MCF 10A (cell line): ENCODE measurements at regions not wholly inside any gene's neighbourhood (a gene's known extent, or its start where the extent isn't known, plus 50 kb on each side); places are given as distances from the start of the nearest gene placed in this dataset.

Experiments
- BruUV-seq: library from RNA; stranded (reverse); fragments of 400-500 nt; replicated peaks from 2 replicates; lab custom pipeline; 2021; lab: Mats Ljungman, UMichigan
- CTCF ChIA-PET: fragments of 300-600 bp; sonication (Branson Sonifier 250); formaldehyde crosslinking; extraction: SDS; loops from one replicate; lab custom pipeline; 2021; ENCODE audit warnings: antibody characterized with exemption, inconsistent platforms; lab: Yijun Ruan, JAX
- POLR2A ChIA-PET: fragments of 300-600, 350-650 bp; sonication (Branson Sonifier 250); formaldehyde crosslinking; extraction: SDS; loops from one replicate; lab custom pipeline; 2020; ENCODE audit warnings: antibody characterized with exemption, inconsistent platforms; lab: Yijun Ruan, JAX
- DNase-seq: peaks from one replicate; pipeline ENCODE4 v3.0.0-alpha.2; 2018; ENCODE audit not compliant: unreplicated experiment
- H3K27ac Mint-ChIP-seq: one replicate; pipeline ENCODE4 v1.8.0; 2022; ENCODE audit warnings: mild to moderate bottlenecking, low read depth, mixed read lengths; ENCODE audit not compliant: unreplicated experiment
- H3K27me3 Mint-ChIP-seq: one replicate; pipeline ENCODE4 v1.8.0; 2022; ENCODE audit warnings: mixed read lengths; ENCODE audit not compliant: insufficient read depth, unreplicated experiment
- H3K36me3 Mint-ChIP-seq: one replicate; pipeline ENCODE4 v1.8.0; 2022; ENCODE audit warnings: mild to moderate bottlenecking, moderate library complexity, mixed read lengths; ENCODE audit not compliant: insufficient read depth, unreplicated experiment
- H3K4me1 Mint-ChIP-seq: one replicate; pipeline ENCODE4 v1.8.0; 2022; ENCODE audit warnings: mixed read lengths; ENCODE audit not compliant: insufficient read depth, unreplicated experiment
- H3K4me3 Mint-ChIP-seq: one replicate; pipeline ENCODE4 v1.8.0; 2022; ENCODE audit warnings: mild to moderate bottlenecking, moderate library complexity, mixed read lengths; ENCODE audit not compliant: unreplicated experiment
- H3K9me3 Mint-ChIP-seq: one replicate; pipeline ENCODE4 v1.8.0; 2022; ENCODE audit warnings: mixed read lengths; ENCODE audit not compliant: unreplicated experiment
- intact Hi-C: fragments of 100-400 bp; cut with micrococcal nuclease; formaldehyde crosslinking; loops from 2 replicates; pipeline ENCODE4 v1.14.1; 2022
- TF ChIP-seq, protein P1 (sequence below): fragments of 200-600 bp; IDR thresholded peaks from one replicate; pipeline ENCODE4 v1.8.0; 2022; ENCODE audit warnings: antibody characterized with exemption, mild to moderate bottlenecking; ENCODE audit not compliant: unreplicated experiment

DNA sequence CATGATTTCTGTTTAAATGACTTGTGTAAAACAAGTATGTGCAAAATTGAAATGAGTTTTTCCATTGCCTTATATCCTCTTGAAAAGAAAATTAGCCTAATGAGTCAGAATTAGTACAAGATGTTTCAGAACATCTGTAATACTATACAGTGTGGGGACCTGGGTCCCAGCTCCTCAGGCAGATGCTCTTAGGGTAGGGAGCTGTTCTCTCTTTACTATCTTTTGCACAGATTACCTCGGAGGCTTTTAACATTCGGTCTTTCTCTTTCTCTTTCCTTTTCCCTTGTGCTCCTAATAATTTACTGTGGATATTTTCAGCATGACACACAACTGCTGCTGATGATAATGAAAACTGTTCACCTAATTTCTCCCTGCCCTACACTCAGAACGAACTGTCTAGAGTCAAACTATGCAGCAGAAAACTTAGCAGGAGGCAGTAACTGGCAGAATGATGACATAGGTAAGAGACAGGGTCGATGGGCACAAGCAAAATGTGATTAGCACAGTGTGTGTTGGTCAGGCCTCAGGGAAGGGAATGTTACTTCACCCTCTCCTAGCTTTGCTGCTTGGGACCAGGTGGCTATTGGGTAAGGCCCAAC, 455.3 kb downstream of the PDHA2 start:
- intact Hi-C loops = no loop called here
- Mint-ChIP-seq H3K27ac (no peak overlapping the region), H3K36me3 (no peaks in the 10 kb centered on the region), H3K9me3 (no peaks in the 10 kb centered on the region), H3K4me3 (no peak overlapping the region), H3K27me3 (no peaks in the 10 kb centered on the region), H3K4me1 (no peaks in the 10 kb centered on the region)
- DNase-seq = no peak
- BruUV-seq = no TSS peak
- CTCF ChIA-PET = no interaction called here
- TF ChIP-seq, protein P1, sequence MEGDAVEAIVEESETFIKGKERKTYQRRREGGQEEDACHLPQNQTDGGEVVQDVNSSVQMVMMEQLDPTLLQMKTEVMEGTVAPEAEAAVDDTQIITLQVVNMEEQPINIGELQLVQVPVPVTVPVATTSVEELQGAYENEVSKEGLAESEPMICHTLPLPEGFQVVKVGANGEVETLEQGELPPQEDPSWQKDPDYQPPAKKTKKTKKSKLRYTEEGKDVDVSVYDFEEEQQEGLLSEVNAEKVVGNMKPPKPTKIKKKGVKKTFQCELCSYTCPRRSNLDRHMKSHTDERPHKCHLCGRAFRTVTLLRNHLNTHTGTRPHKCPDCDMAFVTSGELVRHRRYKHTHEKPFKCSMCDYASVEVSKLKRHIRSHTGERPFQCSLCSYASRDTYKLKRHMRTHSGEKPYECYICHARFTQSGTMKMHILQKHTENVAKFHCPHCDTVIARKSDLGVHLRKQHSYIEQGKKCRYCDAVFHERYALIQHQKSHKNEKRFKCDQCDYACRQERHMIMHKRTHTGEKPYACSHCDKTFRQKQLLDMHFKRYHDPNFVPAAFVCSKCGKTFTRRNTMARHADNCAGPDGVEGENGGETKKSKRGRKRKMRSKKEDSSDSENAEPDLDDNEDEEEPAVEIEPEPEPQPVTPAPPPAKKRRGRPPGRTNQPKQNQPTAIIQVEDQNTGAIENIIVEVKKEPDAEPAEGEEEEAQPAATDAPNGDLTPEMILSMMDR = no peak
- POLR2A ChIA-PET = no interaction called here

DNA sequence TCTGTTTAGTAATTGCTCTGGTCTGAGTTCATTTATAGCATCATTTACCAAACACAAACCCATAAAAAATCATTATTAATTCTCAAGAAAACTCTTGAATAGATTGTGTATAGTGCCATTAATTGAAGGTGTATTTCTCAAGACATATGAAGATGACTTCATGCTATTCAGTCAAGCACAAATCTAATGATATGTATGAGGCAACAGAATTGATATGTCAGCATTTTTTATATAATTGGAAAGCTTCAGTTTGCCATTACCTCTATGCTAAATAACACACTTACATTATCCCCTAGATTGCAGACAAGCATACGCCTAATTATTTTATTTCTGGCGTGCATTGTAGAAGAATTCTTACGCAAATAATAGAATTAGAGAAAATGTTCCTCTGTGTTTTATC, 461.8 kb downstream of the PDHA2 start:
- POLR2A ChIA-PET = no interaction called here
- Mint-ChIP-seq H3K27me3 (no peaks in the 10 kb centered on the region), H3K36me3 (no peaks in the 10 kb centered on the region), H3K27ac (no peak overlapping the region), H3K9me3 (no peaks in the 10 kb centered on the region), H3K4me1 (no peaks in the 10 kb centered on the region), H3K4me3 (no peak overlapping the region)
- BruUV-seq = no TSS peak
- CTCF ChIA-PET = no interaction called here
- no peak for DNase-seq
- intact Hi-C loops = no loop called here
- TF ChIP-seq, protein P1 = no peak

DNA sequence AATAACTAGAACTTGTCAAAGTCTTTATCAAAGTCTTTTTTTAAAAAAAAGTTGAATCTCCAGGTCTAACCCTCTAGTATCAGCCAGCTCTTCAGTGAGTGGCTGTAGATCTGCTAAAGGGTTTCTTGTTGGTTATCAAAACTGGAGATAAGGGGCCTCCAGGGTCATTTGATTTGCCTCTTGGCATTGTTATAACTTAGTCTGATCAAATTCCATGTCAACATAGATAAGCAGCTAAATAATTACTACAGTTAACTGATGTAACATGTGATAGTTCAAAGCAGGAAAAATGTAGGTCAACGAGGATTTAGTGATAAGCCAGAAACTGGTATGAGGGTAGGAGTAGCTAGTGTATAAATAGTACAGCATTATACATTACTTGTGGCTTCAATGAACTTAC, 465.1 kb downstream of the PDHA2 start:
- BruUV-seq = no TSS peak
- Mint-ChIP-seq H3K36me3 (no peaks in the 10 kb centered on the region), H3K27ac (no peak overlapping the region), H3K9me3 (peaks cover 8% of the 10 kb centered on the region), H3K4me1 (no peaks in the 10 kb centered on the region), H3K4me3 (no peak overlapping the region), H3K27me3 (no peaks in the 10 kb centered on the region)
- intact Hi-C loops = no loop called here
- CTCF ChIA-PET = interaction anchor here (0.7 kb wide), 1 partner anchor 23 kb away, joined by 3 read pairs; no protein-coding TSS in a partner anchor
- POLR2A ChIA-PET = interaction anchor here (1.1 kb wide), 1 partner anchor 59 kb away, joined by 3 read pairs; no protein-coding TSS in a partner anchor
- TF ChIP-seq, protein P1 = no peak
- no peak for DNase-seq

DNA sequence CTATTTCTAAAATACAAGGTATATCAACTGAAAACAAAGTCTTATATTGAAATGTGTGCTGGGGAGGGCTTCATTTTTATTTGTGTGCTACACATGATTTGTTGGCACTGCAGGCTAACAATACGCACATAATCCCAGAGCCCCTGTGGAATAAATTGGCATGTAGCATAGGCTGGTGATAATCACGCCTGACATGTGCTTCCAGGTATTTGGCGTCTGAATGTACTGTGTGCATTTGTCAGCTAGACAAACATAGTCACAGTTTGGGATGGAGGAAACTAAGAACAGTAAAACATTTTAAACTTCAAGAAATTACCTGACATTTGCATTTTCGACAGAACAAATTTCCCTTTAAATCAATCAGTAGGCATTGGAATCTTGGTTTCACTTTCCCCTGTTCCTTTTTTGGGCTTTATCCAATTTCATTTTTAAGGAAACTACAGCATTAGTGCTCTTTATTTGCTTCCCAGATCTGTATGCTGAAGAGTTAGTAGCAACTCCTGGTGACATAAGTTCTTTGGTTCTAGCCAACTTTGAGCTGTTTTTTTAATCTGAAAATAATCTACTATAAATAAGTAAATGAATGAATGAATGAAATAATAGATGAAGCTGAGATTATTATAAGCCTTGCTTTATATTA, 472.3 kb downstream of the PDHA2 start:
- POLR2A ChIA-PET = no interaction called here
- DNase-seq = peak; percentile 17
- Mint-ChIP-seq H3K27me3 (no peaks in the 10 kb centered on the region), H3K9me3 (peaks cover 5% of the 10 kb centered on the region), H3K4me3 (peak overlapping the region; percentile 52), H3K27ac (no peak overlapping the region), H3K36me3 (no peaks in the 10 kb centered on the region), H3K4me1 (no peaks in the 10 kb centered on the region)
- intact Hi-C loops = no loop called here
- BruUV-seq = no TSS peak
- CTCF ChIA-PET = interaction anchor here (0.7 kb wide), 1 partner anchor 253 kb away, joined by 3 read pairs; no protein-coding TSS in a partner anchor
- TF ChIP-seq, protein P1 = no peak
